ENCODE measurements at regions not wholly inside any gene's neighbourhood (a gene's known extent, or its start where the extent isn't known, plus 50 kb on each side); places are given as distances from the start of the nearest gene placed in this dataset.

DNA sequence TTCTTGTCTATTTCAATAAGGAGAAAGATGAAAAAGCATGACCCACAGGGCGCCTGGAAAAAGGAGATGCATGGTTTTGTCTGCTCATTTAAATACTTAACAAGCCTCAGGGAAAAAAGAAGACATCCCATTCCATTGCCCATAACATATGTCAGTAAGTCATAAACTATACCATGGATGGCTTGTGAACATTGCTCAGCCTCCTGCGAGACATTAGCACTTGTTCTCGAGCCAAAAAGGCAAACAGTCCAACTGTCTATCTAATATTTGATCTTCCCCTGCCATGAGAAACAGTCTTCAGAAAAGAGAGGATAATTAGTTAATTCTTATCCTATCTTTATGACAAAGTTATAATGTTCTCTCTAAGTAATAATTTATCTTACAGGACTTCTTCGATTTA lies 527.4 kb downstream of the HACE1 start:
- no peak overlapping the region for H3K4me3 Mint-ChIP-seq
- no peaks in the 10 kb centered on the region for H3K36me3 Mint-ChIP-seq

DNA sequence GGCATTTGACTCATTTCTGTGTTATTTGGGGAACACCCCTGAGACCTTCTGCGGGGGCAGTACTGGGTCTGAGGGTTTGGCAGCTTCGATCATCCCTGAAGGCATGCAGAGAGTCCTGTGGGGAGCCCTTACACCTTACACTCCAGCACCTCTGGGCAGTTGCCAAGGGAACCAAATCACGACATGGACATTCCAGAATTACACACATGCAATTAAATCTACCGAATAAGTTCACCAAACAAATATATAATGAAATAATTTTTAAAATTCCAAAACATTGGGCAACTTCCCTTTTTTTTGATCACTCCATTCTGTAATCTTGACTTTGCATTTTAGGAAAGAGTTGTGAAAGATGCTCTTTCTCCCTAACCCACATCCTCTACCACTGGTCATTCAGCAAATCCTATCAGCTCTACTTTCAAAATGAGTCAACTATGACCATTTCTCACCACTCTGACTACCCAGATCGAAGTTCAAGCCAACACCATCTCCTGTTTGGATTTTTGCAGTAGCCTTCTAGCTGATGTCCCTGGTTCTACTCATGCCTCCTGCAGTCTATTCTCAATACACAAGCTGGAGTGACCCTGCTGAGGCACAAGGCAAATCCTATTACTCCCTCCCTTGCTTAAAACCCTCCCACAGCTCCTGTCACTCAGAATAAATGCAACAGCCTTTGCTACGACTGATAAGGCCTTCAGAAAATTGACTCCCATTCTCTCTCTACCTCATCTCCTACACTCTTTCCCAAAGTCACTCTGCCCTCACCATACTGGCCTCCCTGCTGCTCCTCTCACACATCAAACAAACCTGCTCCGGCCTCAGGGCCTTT lies 533.3 kb downstream of the HACE1 start:
- peaks cover 0 to 5% (median 0%) of the 10 kb centered on the region in 3 donors for H3K9me3 Mint-ChIP-seq
- no peaks in the 10 kb centered on the region for H3K27me3 Mint-ChIP-seq
- no peaks in the 10 kb centered on the region for H3K36me3 Mint-ChIP-seq
- no peak overlapping the region for H3K4me3 Mint-ChIP-seq
- peak overlapping the region in 1 of 3 donors; percentile 94 for H3K27ac Mint-ChIP-seq
- no peaks in the 10 kb centered on the region for H3K4me1 Mint-ChIP-seq

More for the DNA sequence above, 527.4 kb downstream of the HACE1 start:
- Mint-ChIP-seq H3K27me3 (no peaks in the 10 kb centered on the region), H3K9me3 (peaks cover 0 to 2% (median 0%) of the 10 kb centered on the region in 3 donors), H3K27ac (no peak overlapping the region), H3K4me1 (no peaks in the 10 kb centered on the region)

DNA sequence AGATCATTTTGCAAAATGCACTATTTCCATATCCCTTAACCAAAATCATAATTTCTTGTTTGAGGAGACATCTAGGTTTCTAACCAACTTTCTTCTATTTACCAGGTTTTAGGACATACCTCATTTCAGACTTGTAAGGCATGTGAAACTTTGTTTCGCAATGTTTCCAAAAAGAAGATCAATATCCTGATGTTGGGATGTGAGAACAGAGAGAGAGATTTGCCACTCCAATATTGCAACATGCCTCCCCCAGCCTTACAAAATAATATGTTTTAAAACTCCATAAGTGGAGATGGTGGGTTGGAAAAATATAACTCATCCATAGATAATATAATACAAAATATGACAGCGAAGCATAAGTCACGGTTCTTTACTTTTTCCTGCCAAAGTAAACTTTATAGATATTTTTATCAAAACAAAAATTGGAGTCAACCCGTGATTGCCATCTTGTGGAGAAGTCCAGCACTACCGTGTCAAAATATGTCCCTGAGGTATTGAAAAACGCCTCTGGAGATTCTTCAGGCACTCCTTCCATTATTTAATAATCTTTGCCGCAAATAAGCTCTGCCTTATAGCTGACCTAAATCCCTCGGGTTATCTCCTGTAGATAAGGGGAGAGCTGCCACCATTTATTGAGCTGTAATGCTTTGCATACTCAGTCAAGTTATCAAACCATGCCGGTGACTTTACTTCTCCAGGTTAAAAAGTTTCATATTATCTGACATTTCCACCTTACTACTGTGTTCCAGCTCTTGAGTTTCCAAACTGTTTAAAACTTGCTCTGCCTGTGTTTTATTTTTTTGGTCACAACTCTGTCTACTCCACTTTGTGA lies 534.2 kb downstream of the HACE1 start:
- Mint-ChIP-seq H3K4me1 (no peaks in the 10 kb centered on the region), H3K36me3 (no peaks in the 10 kb centered on the region), H3K27ac (no peak overlapping the region), H3K27me3 (no peaks in the 10 kb centered on the region), H3K4me3 (no peak overlapping the region), H3K9me3 (peaks cover 0 to 5% (median 0%) of the 10 kb centered on the region in 3 donors)

DNA sequence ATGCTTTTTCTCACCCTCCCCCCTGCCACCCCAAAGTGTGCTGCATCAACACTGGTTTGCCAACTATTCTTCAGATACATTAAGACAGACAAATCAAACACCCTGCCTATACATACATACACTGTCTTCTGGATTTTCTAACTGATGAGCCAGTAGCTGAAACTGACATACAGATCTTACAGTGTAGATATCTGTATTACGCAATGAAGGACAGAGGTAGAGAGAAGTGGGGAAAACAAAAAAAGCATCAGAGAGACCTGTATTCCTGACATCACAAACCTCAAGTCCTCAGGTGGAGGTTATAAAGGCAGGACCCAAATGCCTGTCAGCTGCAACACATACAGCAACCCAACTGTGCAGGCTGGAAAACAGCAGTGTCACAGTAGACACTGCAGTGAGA lies 535.4 kb downstream of the HACE1 start:
- H3K27me3 Mint-ChIP-seq, result no peaks in the 10 kb centered on the region
- H3K36me3 Mint-ChIP-seq, result no peaks in the 10 kb centered on the region
- H3K27ac Mint-ChIP-seq, result no peak overlapping the region
- H3K9me3 Mint-ChIP-seq, result peaks cover 0 to 5% (median 0%) of the 10 kb centered on the region in 3 donors
- H3K4me1 Mint-ChIP-seq, result no peaks in the 10 kb centered on the region
- no peak overlapping the region for H3K4me3 Mint-ChIP-seq

DNA sequence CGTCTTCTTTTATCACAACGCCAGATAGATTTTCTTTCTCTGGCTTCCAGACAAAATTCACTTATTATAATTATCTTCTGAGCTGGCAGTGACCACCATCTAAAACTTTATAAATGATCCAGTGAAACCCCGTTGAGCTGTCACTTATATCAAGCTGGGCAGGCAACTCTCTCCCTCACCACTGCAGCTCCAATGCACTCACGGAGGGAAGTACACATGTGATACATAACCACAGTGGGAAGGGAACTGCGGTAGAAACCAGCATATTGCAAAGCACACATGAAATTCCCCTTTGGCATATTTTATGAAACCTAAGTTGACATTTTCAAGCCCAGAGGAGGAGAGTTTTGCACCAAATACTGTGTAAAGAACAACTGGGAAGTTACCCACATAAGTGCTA lies 536.9 kb downstream of the HACE1 start:
- H3K36me3 Mint-ChIP-seq, result no peaks in the 10 kb centered on the region
- no peaks in the 10 kb centered on the region for H3K4me1 Mint-ChIP-seq
- H3K27ac Mint-ChIP-seq, result no peak overlapping the region
- no peaks in the 10 kb centered on the region for H3K27me3 Mint-ChIP-seq
- no peak overlapping the region for H3K4me3 Mint-ChIP-seq
- peaks cover 0 to 5% (median 0%) of the 10 kb centered on the region in 3 donors for H3K9me3 Mint-ChIP-seq

DNA sequence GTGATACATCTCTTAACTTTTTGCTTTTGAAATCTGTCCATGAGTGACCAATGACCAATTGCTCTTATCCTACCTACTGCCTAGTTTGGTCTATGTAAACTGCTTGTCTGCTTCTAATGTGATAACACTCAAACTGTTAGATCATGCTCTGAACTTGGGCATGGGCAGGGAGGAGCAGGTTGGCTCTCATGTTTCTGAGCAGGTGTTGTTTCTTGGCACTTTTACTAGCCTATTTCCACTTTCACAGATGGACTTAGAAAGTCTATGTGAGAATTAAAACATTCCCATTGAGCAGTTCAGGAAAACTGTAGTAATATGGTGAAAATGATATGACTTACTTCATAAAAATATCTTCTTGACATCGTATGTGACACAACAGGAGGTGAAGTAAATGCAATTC lies 538.4 kb downstream of the HACE1 start:
- Mint-ChIP-seq H3K27me3 (no peaks in the 10 kb centered on the region), H3K36me3 (no peaks in the 10 kb centered on the region), H3K9me3 (peaks cover 0 to 5% (median 1%) of the 10 kb centered on the region in 3 donors), H3K4me3 (no peak overlapping the region), H3K27ac (no peak overlapping the region), H3K4me1 (no peaks in the 10 kb centered on the region)

DNA sequence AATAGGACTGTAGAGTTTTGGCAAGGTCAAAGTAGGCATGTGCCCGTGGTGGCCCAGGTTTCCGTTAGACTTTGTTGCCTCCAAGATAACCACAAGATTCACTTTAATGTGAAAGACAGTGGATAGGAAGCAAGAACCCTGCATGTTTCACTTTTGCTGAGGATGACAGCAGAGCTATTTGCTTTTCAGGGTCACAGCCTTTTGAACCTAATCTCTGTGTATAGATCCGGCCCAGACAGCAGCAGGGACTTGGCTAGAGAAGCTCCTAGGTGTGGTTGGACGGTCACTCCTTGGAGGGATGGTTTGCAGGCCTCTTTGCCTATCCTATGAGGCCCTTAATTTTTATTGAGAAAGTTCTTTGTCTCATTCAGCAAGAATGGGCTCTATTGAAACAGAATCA lies 538.8 kb downstream of the HACE1 start:
- Mint-ChIP-seq H3K36me3 (no peaks in the 10 kb centered on the region), H3K27me3 (no peaks in the 10 kb centered on the region), H3K4me1 (no peaks in the 10 kb centered on the region), H3K27ac (no peak overlapping the region), H3K4me3 (no peak overlapping the region), H3K9me3 (peaks cover 0 to 5% (median 1%) of the 10 kb centered on the region in 3 donors)

DNA sequence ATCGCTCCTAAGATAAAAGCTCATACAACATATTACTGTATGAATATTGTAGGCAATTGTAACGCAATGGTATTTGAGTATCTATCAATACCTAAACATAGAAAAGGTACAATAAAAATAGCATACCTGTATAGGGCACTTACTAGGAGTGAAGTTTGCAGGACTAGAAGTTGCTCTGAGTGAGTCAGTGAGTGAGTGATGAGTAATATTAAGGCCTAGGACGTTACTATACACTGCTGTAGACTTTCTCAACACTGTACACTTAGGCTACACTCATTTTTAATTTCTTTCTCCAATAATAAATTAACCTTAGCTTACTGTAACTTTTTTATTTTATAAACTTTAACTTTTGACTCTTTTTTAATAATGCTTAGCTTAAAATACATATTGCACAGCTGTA lies 546.9 kb downstream of the HACE1 start:
- Mint-ChIP-seq H3K4me1 (no peaks in the 10 kb centered on the region), H3K27me3 (no peaks in the 10 kb centered on the region), H3K9me3 (peaks cover 0 to 4% (median 1%) of the 10 kb centered on the region in 3 donors), H3K27ac (no peak overlapping the region), H3K36me3 (no peaks in the 10 kb centered on the region), H3K4me3 (no peak overlapping the region)

DNA sequence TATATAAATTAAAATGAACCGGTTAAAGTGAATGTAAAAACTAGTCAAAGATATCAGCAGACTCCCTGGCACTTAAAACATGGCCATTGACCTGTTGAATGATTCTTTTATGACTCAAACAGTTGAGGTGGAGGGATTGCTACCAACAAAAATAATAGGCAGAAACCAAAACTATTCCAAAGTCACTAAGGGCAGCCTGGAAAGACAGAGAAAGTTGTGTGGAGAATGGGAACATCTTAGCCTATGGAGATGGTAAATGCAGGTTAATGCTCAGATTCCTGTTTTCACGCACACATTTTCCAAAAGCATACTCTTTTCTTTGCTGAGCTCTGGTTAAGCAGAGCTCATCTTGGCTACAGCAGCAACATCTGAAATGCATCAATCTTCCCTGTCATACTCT lies 553.5 kb downstream of the HACE1 start:
- Mint-ChIP-seq H3K36me3 (peaks cover 2% of the 10 kb centered on the region), H3K27ac (no peak overlapping the region), H3K9me3 (no peaks in the 10 kb centered on the region), H3K27me3 (no peaks in the 10 kb centered on the region), H3K4me1 (no peaks in the 10 kb centered on the region), H3K4me3 (no peak overlapping the region)

DNA sequence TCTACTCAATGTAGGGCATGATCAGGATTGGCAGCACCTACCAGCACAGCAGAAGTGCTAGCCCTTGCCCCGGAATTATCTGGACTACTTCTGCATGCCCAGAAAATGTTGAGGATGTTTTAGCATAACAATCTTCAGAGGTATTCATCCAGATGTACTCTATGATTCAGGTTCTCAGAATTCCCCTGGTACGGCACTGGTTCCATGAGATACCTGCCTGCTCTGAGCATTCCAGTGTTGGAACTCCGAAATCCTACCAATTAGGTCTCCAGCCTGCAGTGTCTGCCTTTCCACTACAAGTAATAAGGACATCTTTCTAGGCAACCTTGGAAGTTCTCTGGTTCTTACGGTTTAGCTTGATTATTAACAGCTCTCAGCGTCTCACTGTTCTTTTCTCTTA lies 554.5 kb downstream of the HACE1 start:
- Mint-ChIP-seq H3K4me1 (no peaks in the 10 kb centered on the region), H3K27ac (no peak overlapping the region), H3K9me3 (no peaks in the 10 kb centered on the region), H3K27me3 (no peaks in the 10 kb centered on the region), H3K36me3 (peaks cover 2% of the 10 kb centered on the region), H3K4me3 (no peak overlapping the region)

DNA sequence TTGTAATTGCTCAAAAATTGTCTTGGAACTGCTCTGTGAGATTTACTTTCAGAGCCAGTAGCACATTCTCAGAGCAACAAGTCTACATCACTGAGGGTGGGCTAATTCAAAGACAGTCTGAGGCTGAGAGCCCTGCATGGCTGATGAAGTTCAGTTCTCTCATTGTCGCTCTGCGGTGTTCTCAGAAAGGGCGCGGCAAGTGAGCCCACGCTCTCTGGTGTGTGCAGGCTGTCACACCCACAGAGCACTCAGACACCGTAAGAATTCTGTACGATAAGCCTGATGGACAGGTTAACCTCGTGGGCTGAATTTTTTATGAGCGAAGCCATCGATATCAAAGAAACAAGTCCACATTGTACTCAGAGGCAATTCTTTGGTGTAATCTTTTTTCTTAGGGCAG lies 557.8 kb downstream of the HACE1 start:
- H3K4me1 Mint-ChIP-seq, result no peaks in the 10 kb centered on the region
- no peak overlapping the region for H3K27ac Mint-ChIP-seq
- H3K36me3 Mint-ChIP-seq, result peaks cover 2% of the 10 kb centered on the region
- no peak overlapping the region for H3K4me3 Mint-ChIP-seq
- H3K27me3 Mint-ChIP-seq, result no peaks in the 10 kb centered on the region
- H3K9me3 Mint-ChIP-seq, result peaks cover 0 to 2% (median 0%) of the 10 kb centered on the region in 3 donors

DNA sequence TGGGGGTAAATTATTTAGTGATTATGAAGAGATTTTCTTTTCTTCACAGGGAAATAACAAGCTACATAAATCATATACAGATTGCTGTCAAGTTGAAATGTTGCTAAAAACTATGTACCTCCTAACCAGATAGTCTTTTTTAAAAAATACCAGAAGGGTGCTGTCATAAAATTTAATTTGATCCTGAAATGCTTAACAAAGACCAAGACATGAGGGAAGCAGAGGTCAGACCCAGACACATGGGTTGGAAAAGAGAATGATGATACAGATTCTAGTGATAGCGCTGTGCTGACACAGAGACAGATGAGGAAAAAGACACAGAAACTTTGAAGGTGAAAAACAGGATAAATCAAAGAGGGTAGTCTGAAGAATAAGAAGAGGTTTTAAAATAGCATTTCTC lies 573.1 kb downstream of the HACE1 start:
- Mint-ChIP-seq H3K9me3 (no peaks in the 10 kb centered on the region), H3K36me3 (no peaks in the 10 kb centered on the region), H3K4me1 (no peaks in the 10 kb centered on the region), H3K27ac (no peak overlapping the region), H3K27me3 (no peaks in the 10 kb centered on the region), H3K4me3 (no peak overlapping the region)

DNA sequence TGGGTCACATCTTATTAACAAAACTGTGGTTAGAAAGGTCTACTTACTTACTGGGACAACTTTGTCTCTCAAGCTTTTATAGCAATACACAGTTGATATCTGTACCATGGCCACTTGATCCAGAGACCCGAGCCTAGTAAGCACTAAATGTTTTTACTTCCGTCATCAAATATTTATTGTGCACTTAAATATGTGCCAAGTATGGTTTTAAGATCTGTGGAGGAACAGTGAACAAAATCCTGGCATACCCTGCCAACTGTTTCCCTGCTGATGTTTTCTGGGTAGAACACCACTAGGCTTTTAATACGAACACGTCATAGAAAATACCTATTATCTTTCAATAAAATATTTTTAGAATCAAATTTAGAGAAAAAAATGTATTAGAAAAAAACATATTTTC lies 574.8 kb downstream of the HACE1 start:
- Mint-ChIP-seq H3K27me3 (no peaks in the 10 kb centered on the region), H3K4me1 (no peaks in the 10 kb centered on the region)

DNA sequence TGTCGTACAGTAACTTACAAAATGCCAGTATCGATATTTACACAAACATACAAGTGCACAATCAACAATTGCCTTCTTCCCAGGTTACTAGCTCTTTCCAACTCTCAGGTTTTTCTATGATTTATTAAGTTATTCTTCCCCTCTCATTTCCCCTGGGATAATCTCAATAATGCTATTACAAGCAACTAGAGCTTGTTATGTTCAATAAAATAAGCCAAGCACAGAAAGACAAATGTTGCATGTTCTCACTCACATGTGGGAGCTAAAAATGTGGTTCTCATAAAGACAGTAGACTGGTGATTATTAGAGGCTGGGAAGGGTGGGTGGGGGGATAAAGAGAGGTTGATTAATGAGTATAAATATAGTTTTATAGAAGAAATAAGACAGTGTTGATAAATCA lies 577.1 kb downstream of the HACE1 start:
- no peak overlapping the region for H3K27ac Mint-ChIP-seq
- H3K27me3 Mint-ChIP-seq, result no peaks in the 10 kb centered on the region
- H3K36me3 Mint-ChIP-seq, result no peaks in the 10 kb centered on the region
- H3K9me3 Mint-ChIP-seq, result peaks cover 0 to 4% (median 0%) of the 10 kb centered on the region in 3 donors
- no peak overlapping the region for H3K4me3 Mint-ChIP-seq
- H3K4me1 Mint-ChIP-seq, result no peaks in the 10 kb centered on the region

More for the DNA sequence above, 574.8 kb downstream of the HACE1 start:
- no peak overlapping the region for H3K27ac Mint-ChIP-seq
- no peak overlapping the region for H3K4me3 Mint-ChIP-seq
- H3K9me3 Mint-ChIP-seq, result no peaks in the 10 kb centered on the region
- H3K36me3 Mint-ChIP-seq, result no peaks in the 10 kb centered on the region

DNA sequence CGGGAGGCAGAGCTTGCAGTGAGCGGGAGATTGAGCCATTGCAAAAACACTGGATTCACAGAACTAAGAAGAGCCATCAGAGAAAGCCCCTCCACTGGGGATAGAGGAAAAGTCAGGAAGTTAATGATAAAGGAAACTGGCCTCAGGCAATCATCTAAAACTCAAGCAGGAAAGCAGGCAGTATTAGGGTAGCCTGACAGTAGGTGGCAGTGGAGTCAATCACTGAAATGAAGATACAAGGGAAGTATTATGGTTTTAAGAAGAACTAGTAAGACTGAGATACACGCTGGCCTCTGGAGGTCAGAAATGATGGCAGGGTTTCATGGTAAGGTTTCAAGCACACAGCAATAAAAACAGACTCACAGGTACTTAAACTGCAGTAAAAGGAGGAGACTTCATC lies 578.3 kb downstream of the HACE1 start:
- H3K27ac Mint-ChIP-seq, result no peak overlapping the region
- H3K27me3 Mint-ChIP-seq, result no peaks in the 10 kb centered on the region
- no peaks in the 10 kb centered on the region for H3K36me3 Mint-ChIP-seq
- H3K4me3 Mint-ChIP-seq, result no peak overlapping the region
- no peaks in the 10 kb centered on the region for H3K4me1 Mint-ChIP-seq
- peaks cover 0 to 7% (median 4%) of the 10 kb centered on the region in 3 donors for H3K9me3 Mint-ChIP-seq
